Esophagus muscularis mucosa (tissue), 3 donors: ENCODE measurements at regions not wholly inside any gene's neighbourhood (a gene's known extent, or its start where the extent isn't known, plus 50 kb on each side); places are given as distances from the start of the nearest gene placed in this dataset.

ENCODE experiments used
- POLR2A ChIP-seq: fragments of 450-650 bp; IDR thresholded peaks from one replicate; pipeline ENCODE4 v1.6.1; 2017; ENCODE audit warnings: antibody characterized with exemption, moderate library complexity, mild to moderate bottlenecking, low read depth
- TF ChIP-seq, protein P1 (sequence below), 3 experiments: fragments of 200-600 bp in 2 of 3; fragments of 450-650 bp in 1 of 3; sonication (generic) in 2 of 3; IDR thresholded peaks; one replicate each; pipeline ENCODE4 v1.5.1; 2017 to 2019; ENCODE audit warnings: antibody characterized with exemption in 3 of 3, mild to moderate bottlenecking in 2 of 3, moderate library complexity in 1 of 3

- TF ChIP-seq, protein P1, sequence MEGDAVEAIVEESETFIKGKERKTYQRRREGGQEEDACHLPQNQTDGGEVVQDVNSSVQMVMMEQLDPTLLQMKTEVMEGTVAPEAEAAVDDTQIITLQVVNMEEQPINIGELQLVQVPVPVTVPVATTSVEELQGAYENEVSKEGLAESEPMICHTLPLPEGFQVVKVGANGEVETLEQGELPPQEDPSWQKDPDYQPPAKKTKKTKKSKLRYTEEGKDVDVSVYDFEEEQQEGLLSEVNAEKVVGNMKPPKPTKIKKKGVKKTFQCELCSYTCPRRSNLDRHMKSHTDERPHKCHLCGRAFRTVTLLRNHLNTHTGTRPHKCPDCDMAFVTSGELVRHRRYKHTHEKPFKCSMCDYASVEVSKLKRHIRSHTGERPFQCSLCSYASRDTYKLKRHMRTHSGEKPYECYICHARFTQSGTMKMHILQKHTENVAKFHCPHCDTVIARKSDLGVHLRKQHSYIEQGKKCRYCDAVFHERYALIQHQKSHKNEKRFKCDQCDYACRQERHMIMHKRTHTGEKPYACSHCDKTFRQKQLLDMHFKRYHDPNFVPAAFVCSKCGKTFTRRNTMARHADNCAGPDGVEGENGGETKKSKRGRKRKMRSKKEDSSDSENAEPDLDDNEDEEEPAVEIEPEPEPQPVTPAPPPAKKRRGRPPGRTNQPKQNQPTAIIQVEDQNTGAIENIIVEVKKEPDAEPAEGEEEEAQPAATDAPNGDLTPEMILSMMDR (IDR thresholded peaks at IDR 0.05), result no peak
- TF ChIP-seq POLR2A, result no peak
Measured at GRCh38 chr15:96153929-96154328, 176.6 kb upstream of the NR2F2 start.
